Ascending aorta (tissue), 2 donors: ENCODE measurements at regions not wholly inside any gene's neighbourhood (a gene's known extent, or its start where the extent isn't known, plus 50 kb on each side); places are given as distances from the start of the nearest gene placed in this dataset.

Experiments
- DNase-seq, 2 donors: peaks; one replicate each; pipeline ENCODE4 v3.0.0-alpha.2; 2019; ENCODE audit warnings: low spot score in 2 of 2
- H3K27ac ChIP-seq, 2 donors: fragments of 200-600 bp; sonication (generic); one replicate each; pipeline ENCODE4 v1.5.1; 2016 to 2017; ENCODE audit warnings: mild to moderate bottlenecking in 1 of 2
- H3K27me3 ChIP-seq: fragments of 200-600 bp; sonication (generic); one replicate; pipeline ENCODE4 v1.5.1; 2017
- H3K36me3 ChIP-seq, 2 donors: fragments of 200-600 bp; sonication (generic); one replicate each; pipeline ENCODE4 v1.5.1; 2016
- H3K4me1 ChIP-seq, 2 donors: fragments of 200-600 bp; sonication (generic); one replicate each; pipeline ENCODE4 v1.5.1; 2016 to 2017; ENCODE audit warnings: mild to moderate bottlenecking in 1 of 2
- H3K4me3 ChIP-seq, 2 donors: fragments of 200-600 bp; sonication (generic); one replicate each; pipeline ENCODE4 v1.5.1; 2016 to 2017; ENCODE audit warnings: mild to moderate bottlenecking in 1 of 2
- H3K9me3 ChIP-seq, 2 donors: fragments of 200-600 bp; sonication (generic); one replicate each; pipeline ENCODE4 v1.5.1; 2016
- intact Hi-C: fragments of 100-400 bp; cut with DNase I; formaldehyde crosslinking; loops from one replicate; pipeline ENCODE4 v1.15.1; 2023
- TF ChIP-seq, protein P1 (sequence below), 3 experiments: fragments of 200-600 bp in 2 of 3; fragments of 450-650 bp in 1 of 3; sonication (generic) in 2 of 3; IDR thresholded peaks; one replicate each; pipeline ENCODE4 v1.5.1; 2016 to 2019; ENCODE audit warnings: antibody characterized with exemption in 3 of 3, mild to moderate bottlenecking in 1 of 3, moderate library complexity in 1 of 3

DNA sequence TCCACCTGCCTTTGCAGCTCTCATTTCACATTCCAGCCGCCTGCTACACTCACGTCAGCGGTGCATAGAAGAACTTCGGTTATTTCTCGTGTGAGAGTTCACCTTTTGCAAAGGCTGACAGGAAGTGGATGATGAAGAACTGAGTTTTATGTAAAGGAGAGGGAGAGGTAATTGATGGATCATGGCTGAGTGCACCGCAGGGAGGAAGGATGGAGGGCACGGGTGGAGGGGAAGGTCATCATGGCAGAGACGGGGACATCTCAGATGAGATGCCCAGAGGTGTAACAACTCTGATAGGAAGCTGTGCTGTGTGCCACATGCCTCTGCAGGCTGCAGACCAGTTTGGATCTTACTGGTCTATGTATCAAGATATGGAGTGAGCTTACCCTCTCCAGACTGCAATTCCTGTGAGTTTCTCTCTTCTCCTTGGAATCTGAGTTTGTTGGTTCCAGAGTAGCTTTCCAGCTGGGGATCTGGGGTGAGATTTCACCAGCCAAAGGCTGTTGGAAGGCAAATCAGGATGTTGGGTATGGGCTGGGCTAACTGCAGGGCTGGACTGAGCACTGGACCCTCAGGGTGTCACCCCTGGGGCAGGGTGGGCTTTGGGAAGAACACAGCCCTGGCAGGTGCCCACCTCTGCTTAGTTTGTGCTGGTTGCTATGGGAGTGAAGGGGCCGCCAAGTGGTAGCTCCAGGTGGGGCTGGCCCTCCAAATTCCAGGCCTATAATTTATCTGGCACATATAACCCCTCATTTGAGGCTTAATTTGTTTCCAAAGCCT, 777.0 kb downstream of the KCNJ18 start:
- Histone ChIP-seq H3K27ac (no peak overlapping the region), H3K4me3 (no peak overlapping the region), H3K4me1 (no peaks in the 10 kb centered on the region), H3K27me3 (no peaks in the 10 kb centered on the region), H3K36me3 (no peaks in the 10 kb centered on the region), H3K9me3 (no peaks in the 10 kb centered on the region)
- TF ChIP-seq, protein P1, sequence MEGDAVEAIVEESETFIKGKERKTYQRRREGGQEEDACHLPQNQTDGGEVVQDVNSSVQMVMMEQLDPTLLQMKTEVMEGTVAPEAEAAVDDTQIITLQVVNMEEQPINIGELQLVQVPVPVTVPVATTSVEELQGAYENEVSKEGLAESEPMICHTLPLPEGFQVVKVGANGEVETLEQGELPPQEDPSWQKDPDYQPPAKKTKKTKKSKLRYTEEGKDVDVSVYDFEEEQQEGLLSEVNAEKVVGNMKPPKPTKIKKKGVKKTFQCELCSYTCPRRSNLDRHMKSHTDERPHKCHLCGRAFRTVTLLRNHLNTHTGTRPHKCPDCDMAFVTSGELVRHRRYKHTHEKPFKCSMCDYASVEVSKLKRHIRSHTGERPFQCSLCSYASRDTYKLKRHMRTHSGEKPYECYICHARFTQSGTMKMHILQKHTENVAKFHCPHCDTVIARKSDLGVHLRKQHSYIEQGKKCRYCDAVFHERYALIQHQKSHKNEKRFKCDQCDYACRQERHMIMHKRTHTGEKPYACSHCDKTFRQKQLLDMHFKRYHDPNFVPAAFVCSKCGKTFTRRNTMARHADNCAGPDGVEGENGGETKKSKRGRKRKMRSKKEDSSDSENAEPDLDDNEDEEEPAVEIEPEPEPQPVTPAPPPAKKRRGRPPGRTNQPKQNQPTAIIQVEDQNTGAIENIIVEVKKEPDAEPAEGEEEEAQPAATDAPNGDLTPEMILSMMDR (IDR thresholded peaks at IDR 0.05) = no peak
- intact Hi-C loops = no loop called here
- no peak for DNase-seq

DNA sequence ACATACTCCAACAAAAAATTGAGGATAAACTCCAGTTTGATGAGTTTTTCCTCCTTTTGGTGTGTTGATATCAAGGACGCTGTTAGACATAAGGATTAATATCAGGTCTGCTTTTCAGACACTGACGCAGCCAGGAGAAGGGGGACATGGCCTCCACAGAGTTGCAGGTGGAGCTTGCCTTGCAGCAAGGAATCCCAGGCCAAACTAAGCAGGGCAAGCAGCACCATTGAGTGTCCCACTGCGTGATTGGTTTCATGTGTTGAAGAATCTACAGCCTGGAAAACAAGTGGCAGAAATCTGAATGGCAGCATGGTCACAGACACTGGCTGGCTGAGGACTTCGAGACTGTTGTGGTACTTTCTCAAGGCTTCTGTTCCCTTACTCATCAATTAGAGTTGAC, 777.6 kb downstream of the KCNJ18 start:
- TF ChIP-seq, protein P1 (IDR thresholded peaks at IDR 0.05) = no peak
- intact Hi-C loops = no loop called here
- H3K27ac ChIP-seq = no peak overlapping the region
- H3K4me1 ChIP-seq = no peaks in the 10 kb centered on the region
- no peaks in the 10 kb centered on the region for H3K27me3 ChIP-seq
- H3K4me3 ChIP-seq = no peak overlapping the region
- no peaks in the 10 kb centered on the region for H3K9me3 ChIP-seq
- no peaks in the 10 kb centered on the region for H3K36me3 ChIP-seq
- no peak for DNase-seq

DNA sequence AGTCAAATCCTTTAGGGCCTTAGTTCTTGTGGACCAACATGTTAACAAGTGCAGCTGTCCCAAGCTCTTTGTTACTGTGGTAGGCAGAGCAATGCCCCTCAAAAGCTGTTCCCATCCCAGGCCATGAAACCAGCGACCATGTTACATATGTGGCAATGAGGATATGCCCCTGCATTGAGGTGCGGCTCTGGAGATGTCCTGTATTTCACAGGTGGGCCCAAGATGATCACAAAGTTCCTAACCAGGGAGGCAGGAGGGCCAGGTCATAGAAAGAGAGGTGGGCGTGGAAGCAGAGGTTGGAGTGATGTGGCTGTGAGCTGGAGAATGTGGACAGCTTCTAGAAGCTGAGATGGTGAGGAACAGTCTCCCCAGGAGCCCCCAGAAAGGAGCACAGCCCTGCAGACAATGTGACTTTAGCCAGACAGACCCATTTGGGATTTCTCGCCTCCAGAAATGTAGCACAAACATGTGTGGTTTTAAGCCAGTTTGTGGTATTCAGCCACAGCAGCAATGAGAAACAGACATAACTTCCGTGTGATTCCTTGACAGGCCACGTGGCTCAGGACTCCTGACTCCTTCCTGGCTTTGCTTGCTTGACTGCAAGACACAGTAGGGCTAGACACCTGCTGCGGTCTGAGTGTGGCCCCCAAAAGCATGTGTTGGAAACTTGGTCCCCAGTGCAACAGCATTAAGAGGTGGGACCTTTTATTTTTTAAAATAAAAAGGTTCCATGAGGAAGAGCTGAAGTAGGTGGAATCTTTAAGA, 778.3 kb downstream of the KCNJ18 start:
- Histone ChIP-seq H3K36me3 (no peaks in the 10 kb centered on the region), H3K9me3 (no peaks in the 10 kb centered on the region), H3K27ac (no peak overlapping the region), H3K27me3 (no peaks in the 10 kb centered on the region), H3K4me3 (no peak overlapping the region), H3K4me1 (no peaks in the 10 kb centered on the region)
- no peak for DNase-seq
- TF ChIP-seq, protein P1 (IDR thresholded peaks at IDR 0.05) = no peak
- intact Hi-C loops = no loop called here

DNA sequence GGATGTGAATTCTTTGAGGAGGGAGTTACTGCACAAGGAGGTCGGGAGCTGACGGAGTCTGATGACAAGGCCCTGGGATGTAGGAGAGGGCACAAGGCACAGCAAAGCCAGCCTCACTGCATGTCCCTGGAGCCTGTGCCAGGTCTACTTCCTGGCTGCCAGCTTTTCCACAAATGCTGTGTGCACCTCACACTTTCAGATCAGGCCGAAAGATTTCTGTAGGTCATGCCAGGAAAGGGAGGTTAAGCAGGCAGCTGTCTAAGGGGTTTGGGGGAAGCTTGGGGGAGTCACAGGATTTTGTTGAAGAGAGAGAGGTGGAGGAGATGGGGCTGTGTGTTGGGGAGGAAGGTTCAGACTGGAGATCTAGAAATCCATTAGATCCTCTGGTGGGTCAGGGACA, 792.5 kb downstream of the KCNJ18 start:
- H3K36me3 ChIP-seq = no peaks in the 10 kb centered on the region
- H3K27ac ChIP-seq = no peak overlapping the region
- no peak for DNase-seq
- TF ChIP-seq, protein P1 (IDR thresholded peaks at IDR 0.05) = no peak
- H3K27me3 ChIP-seq = no peaks in the 10 kb centered on the region
- H3K9me3 ChIP-seq = no peaks in the 10 kb centered on the region
- H3K4me3 ChIP-seq = no peak overlapping the region
- no peaks in the 10 kb centered on the region for H3K4me1 ChIP-seq
- intact Hi-C loops = no loop called here

DNA sequence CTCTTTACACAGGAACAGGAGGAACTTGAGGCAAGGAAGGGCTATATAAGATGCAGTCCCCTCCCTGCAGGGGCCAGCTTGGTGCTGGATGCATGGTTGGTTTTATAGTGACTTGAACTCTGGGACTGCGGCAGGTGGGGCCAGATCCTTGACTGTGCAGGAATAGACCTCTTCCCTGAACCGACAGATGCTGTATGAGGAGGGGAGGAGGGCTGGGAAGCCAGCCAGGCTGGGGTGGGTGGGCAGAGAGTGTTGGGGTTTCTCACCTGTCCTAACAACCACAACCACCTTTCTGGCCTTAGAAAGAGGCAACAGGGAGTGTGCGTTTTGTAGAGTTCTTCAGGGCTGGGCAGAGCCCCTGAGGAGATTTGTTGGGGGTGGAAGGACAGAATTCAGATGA, 798.1 kb downstream of the KCNJ18 start:
- TF ChIP-seq, protein P1 (IDR thresholded peaks at IDR 0.05) = no peak
- no peaks in the 10 kb centered on the region for H3K27me3 ChIP-seq
- H3K27ac ChIP-seq = no peak overlapping the region
- no peaks in the 10 kb centered on the region for H3K9me3 ChIP-seq
- intact Hi-C loops = no loop called here
- H3K36me3 ChIP-seq = no peaks in the 10 kb centered on the region
- no peak overlapping the region for H3K4me3 ChIP-seq
- no peaks in the 10 kb centered on the region for H3K4me1 ChIP-seq
- DNase-seq = no peak
